Keratinocyte (primary cell): ENCODE measurements at regions not wholly inside any gene's neighbourhood (a gene's known extent, or its start where the extent isn't known, plus 50 kb on each side); places are given as distances from the start of the nearest gene placed in this dataset.

ENCODE experiments used
- EZH2 ChIP-seq: IDR thresholded peaks from one replicate; pipeline ENCODE4 v1.6.1; 2012; ENCODE audit warnings: inconsistent platforms, mild to moderate bottlenecking, low read length, moderate library complexity
- TF ChIP-seq, protein P1 (sequence below), 3 experiments: IDR thresholded peaks in 1 of 3; conservative IDR thresholded peaks in 1 of 3; optimal IDR thresholded peaks in 1 of 3; 2 replicates in 2 of 3; 3 replicates in 1 of 3; pipeline versions ENCODE3 to v1.5.1; 2011; ENCODE audit warnings: low read length in 3 of 3, mild to moderate bottlenecking in 3 of 3, moderate library complexity in 2 of 3, control low read depth in 1 of 3, inconsistent platforms in 1 of 3; ENCODE audit not compliant: insufficient read depth in 2 of 3; ENCODE audit errors: extremely low read depth in 1 of 3

DNA sequence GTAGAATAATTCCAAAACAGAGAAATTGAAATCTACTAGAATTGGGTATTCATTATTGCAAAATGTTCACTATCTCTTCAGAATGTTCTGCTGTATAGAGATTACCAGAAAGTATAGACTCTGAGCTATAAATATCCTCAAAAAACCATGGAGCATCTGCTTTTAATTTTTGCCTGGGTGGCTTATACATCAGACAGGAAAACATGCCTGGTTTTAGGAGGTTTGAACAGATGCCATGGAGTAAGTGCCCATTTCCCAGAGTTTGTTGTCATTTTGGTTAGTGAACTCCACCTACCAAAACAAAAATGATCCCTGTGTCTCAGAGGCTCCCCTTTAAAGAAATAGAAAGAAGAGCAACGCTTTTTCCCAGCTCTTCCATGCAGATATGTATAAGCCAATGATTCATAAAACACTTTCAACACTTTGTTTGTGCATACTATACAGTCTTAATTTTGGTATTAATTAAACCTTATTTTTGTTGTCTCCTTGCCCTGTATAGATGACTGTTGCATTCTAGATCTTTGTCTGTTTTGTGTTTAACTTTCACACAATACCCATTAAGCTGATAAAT is 68.7 kb downstream of the MEPE start:
- TF ChIP-seq, protein P1, sequence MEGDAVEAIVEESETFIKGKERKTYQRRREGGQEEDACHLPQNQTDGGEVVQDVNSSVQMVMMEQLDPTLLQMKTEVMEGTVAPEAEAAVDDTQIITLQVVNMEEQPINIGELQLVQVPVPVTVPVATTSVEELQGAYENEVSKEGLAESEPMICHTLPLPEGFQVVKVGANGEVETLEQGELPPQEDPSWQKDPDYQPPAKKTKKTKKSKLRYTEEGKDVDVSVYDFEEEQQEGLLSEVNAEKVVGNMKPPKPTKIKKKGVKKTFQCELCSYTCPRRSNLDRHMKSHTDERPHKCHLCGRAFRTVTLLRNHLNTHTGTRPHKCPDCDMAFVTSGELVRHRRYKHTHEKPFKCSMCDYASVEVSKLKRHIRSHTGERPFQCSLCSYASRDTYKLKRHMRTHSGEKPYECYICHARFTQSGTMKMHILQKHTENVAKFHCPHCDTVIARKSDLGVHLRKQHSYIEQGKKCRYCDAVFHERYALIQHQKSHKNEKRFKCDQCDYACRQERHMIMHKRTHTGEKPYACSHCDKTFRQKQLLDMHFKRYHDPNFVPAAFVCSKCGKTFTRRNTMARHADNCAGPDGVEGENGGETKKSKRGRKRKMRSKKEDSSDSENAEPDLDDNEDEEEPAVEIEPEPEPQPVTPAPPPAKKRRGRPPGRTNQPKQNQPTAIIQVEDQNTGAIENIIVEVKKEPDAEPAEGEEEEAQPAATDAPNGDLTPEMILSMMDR (optimal IDR thresholded peaks at IDR 0.05 in 1 of 3, IDR thresholded peaks at IDR 0.05 in 1 of 3, conservative IDR thresholded peaks at IDR 0.05 in 1 of 3; ENCODE audit: extremely low read depth in 1 of 3, insufficient read depth in 2 of 3, low read length in 3 of 3) = no peak
- no peak for TF ChIP-seq EZH2
